GM12891 (cell line): ENCODE measurements at regions not wholly inside any gene's neighbourhood (a gene's known extent, or its start where the extent isn't known, plus 50 kb on each side); places are given as distances from the start of the nearest gene placed in this dataset.

Experiments
- POLR2A ChIP-seq: IDR thresholded peaks from 2 replicates; pipeline ENCODE4 v1.6.1; 2011; ENCODE audit warnings: low read depth, low read length, control low read depth
- POLR2AphosphoS5 ChIP-seq: IDR thresholded peaks from 2 replicates; pipeline ENCODE4 v1.6.1; 2011; ENCODE audit warnings: low read depth, low read length, control low read depth

GRCh38 chr10:44016589-44017482 is 368.1 kb downstream of the CXCL12 start:
- TF ChIP-seq POLR2A: no peak
- TF ChIP-seq POLR2AphosphoS5: no peak
